Osteocyte (in vitro differentiated cells): ENCODE measurements at regions not wholly inside any gene's neighbourhood (a gene's known extent, or its start where the extent isn't known, plus 50 kb on each side); places are given as distances from the start of the nearest gene placed in this dataset.

Experiments
- DNase-seq: peaks from one replicate; pipeline ENCODE4 v3.0.0; 2021; ENCODE audit warnings: mixed read lengths; ENCODE audit not compliant: unreplicated experiment; ENCODE audit errors: extremely low spot score
- H3K27ac Mint-ChIP-seq: one replicate; pipeline ENCODE4 v1.8.0; 2021; ENCODE audit warnings: mild to moderate bottlenecking, mixed read lengths; ENCODE audit not compliant: unreplicated experiment
- H3K27me3 Mint-ChIP-seq: one replicate; pipeline ENCODE4 v1.8.0; 2021; ENCODE audit warnings: mixed read lengths; ENCODE audit not compliant: unreplicated experiment
- H3K36me3 Mint-ChIP-seq: one replicate; pipeline ENCODE4 v1.8.0; 2021; ENCODE audit warnings: mixed read lengths; ENCODE audit not compliant: unreplicated experiment
- H3K4me1 Mint-ChIP-seq: one replicate; pipeline ENCODE4 v1.8.0; 2021; ENCODE audit warnings: mixed read lengths; ENCODE audit not compliant: unreplicated experiment
- H3K4me3 Mint-ChIP-seq: one replicate; pipeline ENCODE4 v1.8.0; 2021; ENCODE audit warnings: mild to moderate bottlenecking, moderate library complexity, mixed read lengths; ENCODE audit not compliant: unreplicated experiment
- H3K9me3 Mint-ChIP-seq: one replicate; pipeline ENCODE4 v1.8.0; 2021; ENCODE audit warnings: mixed read lengths; ENCODE audit not compliant: unreplicated experiment
- CTCF ChIP-seq: fragments of 200-600 bp; sonication (generic); IDR thresholded peaks from 2 replicates; pipeline ENCODE4 v1.5.0; 2021; ENCODE audit warnings: antibody characterized with exemption, mild to moderate bottlenecking, moderate library complexity

GRCh38 chr2:59922450-59922849, 631.0 kb downstream of the BCL11A start:
- Mint-ChIP-seq H3K27ac (no peak overlapping the region), H3K4me1 (no peaks in the 10 kb centered on the region), H3K27me3 (peaks cover 3% of the 10 kb centered on the region), H3K4me3 (no peak overlapping the region), H3K36me3 (no peaks in the 10 kb centered on the region), H3K9me3 (peaks cover 4% of the 10 kb centered on the region)
- no peak for TF ChIP-seq CTCF
- DNase-seq: no peak

- Mint-ChIP-seq H3K9me3 (no peaks in the 10 kb centered on the region), H3K4me1 (no peaks in the 10 kb centered on the region), H3K27me3 (peaks cover 3% of the 10 kb centered on the region), H3K36me3 (no peaks in the 10 kb centered on the region), H3K27ac (no peak overlapping the region), H3K4me3 (no peak overlapping the region)
- no peak for TF ChIP-seq CTCF
- DNase-seq: no peak
Observed at GRCh38 chr2:59921743-59922142, 631.7 kb downstream of the BCL11A start.

GRCh38 chr2:59920961-59921360, 632.5 kb downstream of the BCL11A start:
- Mint-ChIP-seq H3K27me3 (peaks cover 3% of the 10 kb centered on the region), H3K36me3 (no peaks in the 10 kb centered on the region), H3K27ac (no peak overlapping the region), H3K9me3 (no peaks in the 10 kb centered on the region), H3K4me3 (no peak overlapping the region), H3K4me1 (no peaks in the 10 kb centered on the region)
- DNase-seq: no peak
- no peak for TF ChIP-seq CTCF

GRCh38 chr2:59920307-59920706, 633.1 kb downstream of the BCL11A start:
- no peak for TF ChIP-seq CTCF
- H3K27ac Mint-ChIP-seq: no peak overlapping the region

GRCh38 chr2:59919579-59919978, 633.9 kb downstream of the BCL11A start:
- Mint-ChIP-seq H3K27me3 (peaks cover 3% of the 10 kb centered on the region), H3K36me3 (no peaks in the 10 kb centered on the region), H3K4me3 (no peak overlapping the region), H3K27ac (no peak overlapping the region), H3K9me3 (no peaks in the 10 kb centered on the region), H3K4me1 (no peaks in the 10 kb centered on the region)
- no peak for TF ChIP-seq CTCF
- DNase-seq: no peak

More at GRCh38 chr2:59920307-59920706, 633.1 kb downstream of the BCL11A start:
- no peak for DNase-seq
- H3K9me3 Mint-ChIP-seq: no peaks in the 10 kb centered on the region
- peaks cover 3% of the 10 kb centered on the region for H3K27me3 Mint-ChIP-seq
- H3K4me3 Mint-ChIP-seq: no peak overlapping the region
- no peaks in the 10 kb centered on the region for H3K36me3 Mint-ChIP-seq
- no peaks in the 10 kb centered on the region for H3K4me1 Mint-ChIP-seq
